CD4-positive, alpha-beta T cell (primary cell): ENCODE measurements at regions not wholly inside any gene's neighbourhood (a gene's known extent, or its start where the extent isn't known, plus 50 kb on each side); places are given as distances from the start of the nearest gene placed in this dataset.

Experiments used
- ATAC-seq: fragments of 200-7000 bp; cut with Tn5 transposase; one replicate; pipeline ENCODE4 v1.10.0; 2022; ENCODE audit warnings: mild to moderate bottlenecking; ENCODE audit not compliant: poor library complexity
- CTCF ChIA-PET: fragments of 350-600 bp; sonication (Branson Sonifier 250); formaldehyde crosslinking; loops from one replicate; lab custom pipeline; 2021; ENCODE audit warnings: antibody characterized with exemption, inconsistent platforms; lab: Charles Lee
- POLR2A ChIA-PET: fragments of 350-600 bp; sonication (Branson Sonifier 250); formaldehyde crosslinking; loops from one replicate; lab custom pipeline; 2021; ENCODE audit warnings: antibody characterized with exemption, inconsistent platforms; lab: Charles Lee
- DNase-seq, 14 experiments: peaks; one replicate each; pipeline ENCODE4 v3.0.0-alpha.2; 2013 to 2020; ENCODE audit warnings: mixed read lengths in 2 of 14
- H3K27ac ChIP-seq, 2 donors: one replicate each; pipeline versions ENCODE4 v1.5.1 to v1.7.0; 2013; ENCODE audit warnings: low read length in 2 of 2, low read depth in 1 of 2, mild to moderate bottlenecking in 1 of 2
- H3K27me3 ChIP-seq, 2 experiments: 1 replicate in 1 of 2; 2 replicates in 1 of 2; pipeline versions ENCODE4 v1.6.1 to v1.7.0; 2013; ENCODE audit warnings: low read length in 2 of 2, control low read depth in 1 of 2, mild to moderate bottlenecking in 1 of 2, moderate library complexity in 1 of 2; ENCODE audit not compliant: insufficient read depth in 2 of 2, control insufficient read depth in 1 of 2
- H3K36me3 ChIP-seq: one replicate; pipeline ENCODE4 v1.6.1; 2013; ENCODE audit warnings: low read length, control low read depth; ENCODE audit not compliant: insufficient read depth
- H3K4me1 ChIP-seq: one replicate; pipeline ENCODE4 v1.6.1; 2013; ENCODE audit warnings: low read length, control low read depth; ENCODE audit not compliant: insufficient read depth
- H3K4me3 ChIP-seq: one replicate; pipeline ENCODE4 v1.5.1; 2013; ENCODE audit warnings: mild to moderate bottlenecking, low read length, moderate library complexity
- H3K9me3 ChIP-seq, 2 experiments: 1 replicate in 1 of 2; 2 replicates in 1 of 2; pipeline versions ENCODE4 v1.6.1 to v1.7.0; 2013; ENCODE audit warnings: low read length in 2 of 2, mild to moderate bottlenecking in 2 of 2, control low read depth in 1 of 2, moderate library complexity in 1 of 2; ENCODE audit not compliant: control insufficient read depth in 1 of 2, insufficient read depth in 1 of 2
- H3K27ac Mint-ChIP-seq: one replicate; pipeline ENCODE4 v1.8.0; 2020; ENCODE audit warnings: mixed read lengths
- H3K27me3 Mint-ChIP-seq: one replicate; pipeline ENCODE4 v1.8.0; 2021; ENCODE audit warnings: mixed read lengths
- H3K36me3 Mint-ChIP-seq: one replicate; pipeline ENCODE4 v1.8.0; 2021; ENCODE audit warnings: low read depth, mixed read lengths
- H3K4me1 Mint-ChIP-seq: one replicate; pipeline ENCODE4 v1.8.0; 2021; ENCODE audit warnings: low read depth, mixed read lengths
- H3K4me3 Mint-ChIP-seq: one replicate; pipeline ENCODE4 v1.8.0; 2020; ENCODE audit warnings: mild to moderate bottlenecking, mixed read lengths
- H3K9me3 Mint-ChIP-seq: one replicate; pipeline ENCODE4 v1.8.0; 2020; ENCODE audit warnings: mixed read lengths
- intact Hi-C, 2 experiments: fragments of 100-400 bp; cut with DNase I in 1 of 2; cut with micrococcal nuclease in 1 of 2; formaldehyde crosslinking; loops; one replicate each; pipeline versions ENCODE4 v1.15.1 to v1.9.0; 2023 to 2025; cut with DNase I, micrococcal nuclease
- TF ChIP-seq, protein P1 (sequence below): fragments of 200-600 bp; IDR thresholded peaks from one replicate; pipeline ENCODE4 v1.8.0; 2022; ENCODE audit warnings: antibody characterized with exemption, mild to moderate bottlenecking

DNA sequence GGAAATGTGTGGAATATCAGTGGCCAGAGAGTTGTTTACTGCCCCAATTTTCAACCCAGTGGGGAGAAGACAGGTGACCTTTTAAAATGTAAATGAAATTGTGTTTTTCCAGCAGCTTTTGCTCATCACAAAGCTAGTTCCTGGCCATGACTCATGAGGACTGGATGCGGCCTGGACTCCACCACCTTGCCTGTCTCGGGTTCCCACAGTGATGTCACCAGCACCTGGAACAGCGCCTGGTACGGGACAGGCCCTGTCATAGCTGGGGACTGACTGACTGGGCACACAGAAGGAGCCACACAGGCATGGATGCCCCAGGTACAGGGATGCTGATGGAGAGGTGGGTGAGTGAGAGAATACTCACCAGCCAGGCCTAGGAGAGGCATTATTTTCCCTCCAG lies 277.1 kb downstream of the AJAP1 start:
- POLR2A ChIA-PET, result no interaction called here

DNA sequence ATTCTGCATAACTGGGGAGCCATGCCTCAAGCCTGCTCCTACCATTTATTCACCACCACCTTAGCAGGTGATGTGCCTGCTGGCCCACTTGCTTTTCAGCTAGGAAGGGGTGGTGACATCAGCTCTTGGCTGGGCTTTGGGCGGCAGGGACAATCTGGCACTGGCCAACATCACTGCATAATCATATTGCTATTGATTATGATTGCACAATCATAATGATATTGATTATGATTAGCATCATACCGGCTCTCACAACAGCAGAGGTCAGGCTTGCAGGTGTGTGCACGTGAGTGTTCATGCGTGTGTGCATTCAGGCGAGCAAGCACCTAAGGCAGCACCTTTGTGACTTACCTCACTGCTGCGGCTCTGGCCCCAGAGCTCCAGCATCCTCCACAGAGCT lies 273.8 kb downstream of the AJAP1 start:
- no peaks in the 10 kb centered on the region for H3K9me3 ChIP-seq
- Mint-ChIP-seq H3K4me3 (no peak overlapping the region), H3K9me3 (no peaks in the 10 kb centered on the region), H3K36me3 (no peaks in the 10 kb centered on the region), H3K27ac (no peak overlapping the region), H3K4me1 (no peaks in the 10 kb centered on the region), H3K27me3 (peaks cover 3% of the 10 kb centered on the region)
- ChIA-PET CTCF (no interaction called here), POLR2A (interaction anchor here (0.6 kb wide), 1 partner anchor 587 kb away, joined by 3 read pairs; no protein-coding TSS in a partner anchor)
- no peaks in the 10 kb centered on the region for H3K36me3 ChIP-seq
- H3K27me3 ChIP-seq, result peaks cover 0 to 2% of the 10 kb centered on the region in 2 experiments
- H3K4me3 ChIP-seq, result no peak overlapping the region
- TF ChIP-seq, protein P1, sequence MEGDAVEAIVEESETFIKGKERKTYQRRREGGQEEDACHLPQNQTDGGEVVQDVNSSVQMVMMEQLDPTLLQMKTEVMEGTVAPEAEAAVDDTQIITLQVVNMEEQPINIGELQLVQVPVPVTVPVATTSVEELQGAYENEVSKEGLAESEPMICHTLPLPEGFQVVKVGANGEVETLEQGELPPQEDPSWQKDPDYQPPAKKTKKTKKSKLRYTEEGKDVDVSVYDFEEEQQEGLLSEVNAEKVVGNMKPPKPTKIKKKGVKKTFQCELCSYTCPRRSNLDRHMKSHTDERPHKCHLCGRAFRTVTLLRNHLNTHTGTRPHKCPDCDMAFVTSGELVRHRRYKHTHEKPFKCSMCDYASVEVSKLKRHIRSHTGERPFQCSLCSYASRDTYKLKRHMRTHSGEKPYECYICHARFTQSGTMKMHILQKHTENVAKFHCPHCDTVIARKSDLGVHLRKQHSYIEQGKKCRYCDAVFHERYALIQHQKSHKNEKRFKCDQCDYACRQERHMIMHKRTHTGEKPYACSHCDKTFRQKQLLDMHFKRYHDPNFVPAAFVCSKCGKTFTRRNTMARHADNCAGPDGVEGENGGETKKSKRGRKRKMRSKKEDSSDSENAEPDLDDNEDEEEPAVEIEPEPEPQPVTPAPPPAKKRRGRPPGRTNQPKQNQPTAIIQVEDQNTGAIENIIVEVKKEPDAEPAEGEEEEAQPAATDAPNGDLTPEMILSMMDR, result no peak
- no peak for ATAC-seq
- intact Hi-C loops, result no loop called here
- DNase-seq, result no peak
- no peak overlapping the region for H3K27ac ChIP-seq
- no peaks in the 10 kb centered on the region for H3K4me1 ChIP-seq

More for the DNA sequence above, 277.1 kb downstream of the AJAP1 start:
- DNase-seq (no peak), ATAC-seq (no peak)
- CTCF ChIA-PET, result no interaction called here
- H3K27me3 ChIP-seq, result peaks cover 0 to 2% of the 10 kb centered on the region in 2 experiments
- Mint-ChIP-seq H3K4me3 (no peak overlapping the region), H3K36me3 (no peaks in the 10 kb centered on the region), H3K27ac (no peak overlapping the region), H3K9me3 (no peaks in the 10 kb centered on the region), H3K27me3 (peaks cover 3% of the 10 kb centered on the region), H3K4me1 (no peaks in the 10 kb centered on the region)
- intact Hi-C loops, result no loop called here
- no peaks in the 10 kb centered on the region for H3K36me3 ChIP-seq
- H3K9me3 ChIP-seq, result no peaks in the 10 kb centered on the region
- no peaks in the 10 kb centered on the region for H3K4me1 ChIP-seq
- no peak overlapping the region for H3K27ac ChIP-seq
- no peak overlapping the region for H3K4me3 ChIP-seq
- TF ChIP-seq, protein P1, result no peak

DNA sequence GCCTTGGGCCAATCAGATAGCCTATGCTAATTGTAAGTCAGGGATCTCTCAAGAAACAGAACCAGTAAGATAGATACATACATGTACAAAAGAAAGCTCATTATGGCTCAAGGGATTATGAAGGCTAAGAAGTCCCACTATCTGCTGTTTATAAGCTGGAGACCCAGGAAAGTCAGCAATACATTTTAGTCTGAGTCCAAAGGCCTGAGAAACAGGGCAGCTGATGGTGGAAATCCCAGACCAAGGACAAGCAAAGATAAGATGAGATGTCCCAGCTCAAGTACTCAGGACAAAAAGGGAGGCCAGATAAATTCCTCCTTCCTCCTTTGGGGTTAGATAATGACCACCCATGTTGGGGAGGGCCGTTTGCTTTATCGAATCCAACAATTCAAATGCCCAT lies 269.9 kb downstream of the AJAP1 start:
- Mint-ChIP-seq H3K27ac (no peak overlapping the region), H3K27me3 (peaks cover 5% of the 10 kb centered on the region), H3K36me3 (no peaks in the 10 kb centered on the region), H3K4me1 (no peaks in the 10 kb centered on the region), H3K4me3 (no peak overlapping the region), H3K9me3 (peaks cover 7% of the 10 kb centered on the region)
- Histone ChIP-seq H3K36me3 (no peaks in the 10 kb centered on the region), H3K27ac (no peak overlapping the region), H3K4me3 (no peak overlapping the region), H3K9me3 (peaks cover 0 to 7% of the 10 kb centered on the region in 2 experiments), H3K4me1 (no peaks in the 10 kb centered on the region), H3K27me3 (peaks cover 0 to 2% of the 10 kb centered on the region in 2 experiments)
- intact Hi-C loops, result no loop called here
- POLR2A ChIA-PET, result no interaction called here
- ATAC-seq (no peak), DNase-seq (no peak)
- CTCF ChIA-PET, result no interaction called here
- TF ChIP-seq, protein P1, result no peak
